PC-9 (cell line): ENCODE measurements at regions not wholly inside any gene's neighbourhood (a gene's known extent, or its start where the extent isn't known, plus 50 kb on each side); places are given as distances from the start of the nearest gene placed in this dataset.

ENCODE experiments used
- CTCF ChIP-seq: fragments of 200-600 bp; sonication (generic); conservative IDR thresholded peaks from 2 replicates; pipeline ENCODE4 v1.6.1; 2017; ENCODE audit warnings: mixed run types, antibody characterized with exemption, mild to moderate bottlenecking, moderate library complexity
- EZH2 ChIP-seq: fragments of 200-600 bp; sonication (generic); IDR thresholded peaks from 2 replicates; pipeline ENCODE4 v1.8.0; 2017; ENCODE audit warnings: antibody characterized with exemption, low read depth

DNA sequence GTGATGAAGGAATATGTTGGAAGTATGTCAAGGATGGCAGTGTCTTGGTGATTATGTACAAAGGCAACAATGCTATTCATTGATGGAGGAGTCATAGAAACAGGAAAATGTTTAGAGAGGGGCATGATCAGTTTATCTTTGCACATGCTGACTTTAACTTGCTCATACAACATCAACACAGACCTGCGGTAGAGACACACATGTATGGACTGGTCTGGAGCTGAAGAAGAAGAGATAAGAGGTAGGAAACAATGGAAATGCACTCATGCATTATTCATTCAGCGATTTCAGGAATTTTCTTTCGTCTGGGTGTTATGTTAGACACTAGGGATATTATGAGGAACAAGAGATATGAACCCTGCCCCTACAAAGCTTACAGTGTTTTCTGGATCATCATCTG is 1252.3 kb upstream of the TENM3 start:
- no peak for TF ChIP-seq CTCF
- TF ChIP-seq EZH2, result no peak
